ENCODE measurements at regions not wholly inside any gene's neighbourhood (a gene's known extent, or its start where the extent isn't known, plus 50 kb on each side); places are given as distances from the start of the nearest gene placed in this dataset.
"Not testable (repeated sequence)": the region's sequence is repeated elsewhere in the genome, so short reads cannot be mapped to it uniquely, and the experiment has no call there.

- H3K9me3 Mint-ChIP-seq, result peaks cover 9 to 25% of the 10 kb centered on the region in 2 donors
- H3K27ac Mint-ChIP-seq, result no peak overlapping the region
- peaks cover 0 to 9% of the 10 kb centered on the region in 2 donors for H3K36me3 Mint-ChIP-seq
- ATAC-seq (no peak), DNase-seq (ENCODE audit: low spot score in 2 of 2) (no peak)
Measured at GRCh38 chr7:41565655-41566054, 137.2 kb downstream of the INHBA start.

- DNase-seq (ENCODE audit: low spot score in 2 of 2), result no peak
- no peak overlapping the region for H3K27ac Mint-ChIP-seq
Measured at GRCh38 chr7:41559426-41559825, 143.5 kb downstream of the INHBA start.

GRCh38 chr7:41554481-41554880, 148.4 kb downstream of the INHBA start:
- ATAC-seq, result no peak
- no peaks in the 10 kb centered on the region for H3K36me3 Mint-ChIP-seq
- peaks cover 19 to 23% of the 10 kb centered on the region in 2 donors for H3K9me3 Mint-ChIP-seq

More at GRCh38 chr7:41559426-41559825, 143.5 kb downstream of the INHBA start:
- H3K9me3 Mint-ChIP-seq, result peaks cover 14 to 28% of the 10 kb centered on the region in 2 donors
- no peak for ATAC-seq
- H3K36me3 Mint-ChIP-seq, result no peaks in the 10 kb centered on the region

GRCh38 chr7:41550046-41550445, 152.8 kb downstream of the INHBA start:
- ATAC-seq; DNase-seq (ENCODE audit: low spot score in 2 of 2); H3K36me3 Mint-ChIP-seq: not testable (repeated sequence)

More at GRCh38 chr7:41554481-41554880, 148.4 kb downstream of the INHBA start:
- no peak overlapping the region for H3K27ac Mint-ChIP-seq
- no peak for DNase-seq (ENCODE audit: low spot score in 2 of 2)

GRCh38 chr7:41544241-41544640, 158.6 kb downstream of the INHBA start:
- H3K27ac Mint-ChIP-seq, result no peak overlapping the region
- H3K9me3 Mint-ChIP-seq, result peaks cover 0 to 7% of the 10 kb centered on the region in 2 donors
- no peak for ATAC-seq
- no peak for DNase-seq (ENCODE audit: low spot score in 2 of 2)
- H3K36me3 Mint-ChIP-seq, result no peaks in the 10 kb centered on the region

More at GRCh38 chr7:41550046-41550445, 152.8 kb downstream of the INHBA start:
- not testable (repeated sequence) for H3K27ac Mint-ChIP-seq
- peaks cover 4 to 13% of the 10 kb centered on the region in 2 donors for H3K9me3 Mint-ChIP-seq

GRCh38 chr7:41540601-41541000, 162.3 kb downstream of the INHBA start:
- no peak for DNase-seq (ENCODE audit: low spot score in 2 of 2)
- Mint-ChIP-seq H3K9me3 (peaks cover 0 to 7% of the 10 kb centered on the region in 2 donors), H3K27ac (no peak overlapping the region), H3K36me3 (no peaks in the 10 kb centered on the region)
- no peak for ATAC-seq

- Mint-ChIP-seq H3K9me3 (peaks cover 0 to 11% of the 10 kb centered on the region in 2 donors), H3K36me3 (no peaks in the 10 kb centered on the region), H3K27ac (no peak overlapping the region)
- DNase-seq (ENCODE audit: low spot score in 2 of 2) (no peak), ATAC-seq (no peak)
Measured at GRCh38 chr7:41538810-41539724, 163.8 kb downstream of the INHBA start.

GRCh38 chr7:41536873-41537665, 165.8 kb downstream of the INHBA start:
- DNase-seq (ENCODE audit: low spot score in 2 of 2) (no peak), ATAC-seq (no peak)
- Mint-ChIP-seq H3K27ac (no peak overlapping the region), H3K9me3 (peaks cover 7 to 10% of the 10 kb centered on the region in 2 donors), H3K36me3 (no peaks in the 10 kb centered on the region)

- peaks cover 7 to 10% of the 10 kb centered on the region in 2 donors for H3K9me3 Mint-ChIP-seq
- ATAC-seq (no peak), DNase-seq (ENCODE audit: low spot score in 2 of 2) (no peak)
- no peak overlapping the region for H3K27ac Mint-ChIP-seq
- H3K36me3 Mint-ChIP-seq, result no peaks in the 10 kb centered on the region
Measured at GRCh38 chr7:41536122-41536872, 166.6 kb downstream of the INHBA start.

- ATAC-seq (no peak), DNase-seq (ENCODE audit: low spot score in 2 of 2) (no peak)
- H3K27ac Mint-ChIP-seq, result no peak overlapping the region
- H3K36me3 Mint-ChIP-seq, result no peaks in the 10 kb centered on the region
- H3K9me3 Mint-ChIP-seq, result peaks cover 15 to 17% of the 10 kb centered on the region in 2 donors
Measured at GRCh38 chr7:41529831-41530230, 173.1 kb downstream of the INHBA start.

- DNase-seq (ENCODE audit: low spot score in 2 of 2) (no peak), ATAC-seq (no peak)
- H3K27ac Mint-ChIP-seq, result no peak overlapping the region
- H3K9me3 Mint-ChIP-seq, result peaks cover 17 to 30% of the 10 kb centered on the region in 2 donors
- peaks cover 0 to 5% of the 10 kb centered on the region in 2 donors for H3K36me3 Mint-ChIP-seq
Measured at GRCh38 chr7:41524876-41525275, 178.0 kb downstream of the INHBA start.

GRCh38 chr7:41520445-41520844, 182.4 kb downstream of the INHBA start:
- H3K9me3 Mint-ChIP-seq, result peaks cover 22 to 30% of the 10 kb centered on the region in 2 donors
- DNase-seq (ENCODE audit: low spot score in 2 of 2) (no peak), ATAC-seq (no peak)
- peaks cover 0 to 5% of the 10 kb centered on the region in 2 donors for H3K36me3 Mint-ChIP-seq
- no peak overlapping the region for H3K27ac Mint-ChIP-seq

GRCh38 chr7:41517771-41518170, 185.1 kb downstream of the INHBA start:
- H3K36me3 Mint-ChIP-seq, result no peaks in the 10 kb centered on the region
- ATAC-seq (no peak), DNase-seq (ENCODE audit: low spot score in 2 of 2) (no peak)
- H3K9me3 Mint-ChIP-seq, result peaks cover 16 to 18% of the 10 kb centered on the region in 2 donors
- H3K27ac Mint-ChIP-seq, result no peak overlapping the region

- peaks cover 18 to 22% of the 10 kb centered on the region in 2 donors for H3K9me3 Mint-ChIP-seq
- H3K36me3 Mint-ChIP-seq, result no peaks in the 10 kb centered on the region
- no peak for DNase-seq (ENCODE audit: low spot score in 2 of 2)
- no peak for ATAC-seq
- H3K27ac Mint-ChIP-seq, result no peak overlapping the region
Measured at GRCh38 chr7:41508755-41509154, 194.1 kb downstream of the INHBA start.

- no peaks in the 10 kb centered on the region for H3K36me3 Mint-ChIP-seq
- H3K9me3 Mint-ChIP-seq, result peaks cover 18 to 22% of the 10 kb centered on the region in 2 donors
- ATAC-seq, result no peak
- no peak overlapping the region for H3K27ac Mint-ChIP-seq
- no peak for DNase-seq (ENCODE audit: low spot score in 2 of 2)
Measured at GRCh38 chr7:41507686-41508268, 195.1 kb downstream of the INHBA start.
